SU-DHL-6 (cell line): ENCODE measurements at regions not wholly inside any gene's neighbourhood (a gene's known extent, or its start where the extent isn't known, plus 50 kb on each side); places are given as distances from the start of the nearest gene placed in this dataset.

Source experiments
- CTCF ChIP-seq: fragments of 200-600 bp; sonication (generic); IDR thresholded peaks from one replicate; pipeline ENCODE4 v1.5.1; 2017; ENCODE audit warnings: antibody characterized with exemption, mild to moderate bottlenecking, low read length, moderate library complexity; ENCODE audit not compliant: insufficient read depth, poor library complexity, severe bottlenecking
- EZH2phosphoT487 ChIP-seq: fragments of 200-600 bp; sonication (generic), shearing (Covaris generic); conservative IDR thresholded peaks from 2 replicates; pipeline ENCODE4 v1.6.1; 2018; ENCODE audit warnings: mild to moderate bottlenecking, antibody characterized with exemption, low read length, moderate library complexity, mixed read lengths

DNA sequence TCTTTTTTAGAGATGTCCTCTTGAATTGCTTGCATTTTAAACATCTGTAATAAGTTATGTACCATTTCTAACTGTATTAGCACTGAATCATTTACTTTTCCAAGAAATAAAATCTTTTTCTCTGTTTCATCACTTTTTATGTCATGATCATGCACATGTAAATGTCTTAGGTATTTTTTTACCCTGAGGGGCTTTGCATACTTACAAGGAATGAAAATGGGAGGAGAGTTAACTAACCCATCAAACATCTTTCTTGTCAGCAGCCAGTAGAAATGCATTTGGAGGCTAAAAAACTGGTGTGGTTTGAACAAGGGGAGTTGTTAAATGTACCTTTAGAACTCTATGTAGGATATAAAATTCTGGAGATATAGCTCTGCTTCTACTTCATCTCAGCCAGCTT lies 1080.3 kb downstream of the GALC start:
- TF ChIP-seq CTCF (no peak), EZH2phosphoT487 (no peak)
